Right lobe of liver (tissue), 6 donors: ENCODE measurements at regions not wholly inside any gene's neighbourhood (a gene's known extent, or its start where the extent isn't known, plus 50 kb on each side); places are given as distances from the start of the nearest gene placed in this dataset.

Experiments used
- ATAC-seq, 4 donors: fragments of 200-7000 bp; cut with Tn5 transposase; one replicate each; pipeline ENCODE4 v1.9.1; 2020; ENCODE audit warnings: mild to moderate bottlenecking in 4 of 4, moderate library complexity in 4 of 4
- DNase-seq, 3 donors: peaks; one replicate each; pipeline ENCODE4 v3.0.0-alpha.2; 2020
- H3K27ac ChIP-seq, 3 donors: fragments of 200-600 bp; one replicate each; pipeline ENCODE4 v1.8.0; 2022
- H3K27me3 ChIP-seq, 2 donors: fragments of 200-600 bp; one replicate each; pipeline ENCODE4 v1.8.0; 2022
- H3K36me3 ChIP-seq, 4 donors: fragments of 200-600 bp; sonication (generic) in 1 of 4; one replicate each; pipeline versions ENCODE4 v1.5.1 to v1.8.0; 2017 to 2022; ENCODE audit warnings: control low read depth in 1 of 4
- H3K4me1 ChIP-seq, 4 donors: fragments of 200-600 bp; sonication (generic) in 1 of 4; one replicate each; pipeline versions ENCODE4 v1.5.1 to v1.8.0; 2017 to 2022; ENCODE audit warnings: control low read depth in 1 of 4
- H3K4me3 ChIP-seq, 3 donors: fragments of 200-600 bp; one replicate each; pipeline ENCODE4 v1.8.0; 2022
- H3K9me3 ChIP-seq, 4 donors: fragments of 200-600 bp; sonication (generic) in 1 of 4; one replicate each; pipeline versions ENCODE4 v1.5.1 to v1.8.0; 2017 to 2022; ENCODE audit warnings: control low read depth in 1 of 4
- POLR2A ChIP-seq: fragments of 450-650 bp; IDR thresholded peaks from one replicate; pipeline ENCODE4 v1.6.1; 2017; ENCODE audit warnings: antibody characterized with exemption, mild to moderate bottlenecking
- WGBS: methylation state at CpG from one replicate; pipeline ENCODE4 v1.1.6; 2018; ENCODE audit warnings: low coverage, low lambda C conversion rate; ENCODE audit not compliant: insufficient coverage; ENCODE audit errors: missing lambda C conversion rate; 5-methylcytosine and 5-hydroxymethylcytosine counted together
- intact Hi-C, 2 donors: fragments of 100-400 bp; cut with DNase I; formaldehyde crosslinking; loops; one replicate each; pipeline versions ENCODE4 v1.11.2 to v1.14.1; 2022
- TF ChIP-seq, protein P1 (sequence below), 4 donors: fragments of 200-600 bp in 3 of 4; fragments of 450-650 bp in 1 of 4; IDR thresholded peaks; one replicate each; pipeline versions ENCODE4 v1.5.1 to v1.8.0; 2016 to 2022; ENCODE audit warnings: antibody characterized with exemption in 4 of 4, mild to moderate bottlenecking in 2 of 4
- donor health status: DM: no; HTN: yes; CAD: no.
- donor health status: DM: no; HTN: no; CAD: no.
- donor health status: DM: no; HTN: no; CAD: no.
- donor health status: DM: no; HTN: yes; CAD: no.
- donor health status: DM: no; HTN: yes; CAD: no.

DNA sequence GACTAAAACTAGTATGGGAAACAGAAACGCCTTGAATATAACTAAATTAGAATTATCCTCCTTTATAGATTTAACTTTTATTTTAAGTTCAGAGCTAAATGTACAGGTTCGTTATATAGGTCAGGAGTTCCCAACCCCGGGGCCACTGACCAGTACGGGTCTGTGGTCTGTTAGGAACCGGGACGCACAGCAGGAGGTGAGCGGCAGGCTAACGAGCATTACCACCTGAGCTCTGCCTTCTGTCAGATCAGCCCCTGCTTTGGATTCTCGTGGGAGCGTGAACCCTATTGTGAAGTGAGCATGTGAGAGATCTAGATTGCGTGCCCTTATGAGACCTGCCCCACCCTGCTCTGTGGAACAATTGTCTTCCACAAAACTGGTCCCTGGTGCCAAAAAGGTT lies 51.0 kb downstream of the FAT4 start:
- TF ChIP-seq POLR2A = no peak
- TF ChIP-seq, protein P1, sequence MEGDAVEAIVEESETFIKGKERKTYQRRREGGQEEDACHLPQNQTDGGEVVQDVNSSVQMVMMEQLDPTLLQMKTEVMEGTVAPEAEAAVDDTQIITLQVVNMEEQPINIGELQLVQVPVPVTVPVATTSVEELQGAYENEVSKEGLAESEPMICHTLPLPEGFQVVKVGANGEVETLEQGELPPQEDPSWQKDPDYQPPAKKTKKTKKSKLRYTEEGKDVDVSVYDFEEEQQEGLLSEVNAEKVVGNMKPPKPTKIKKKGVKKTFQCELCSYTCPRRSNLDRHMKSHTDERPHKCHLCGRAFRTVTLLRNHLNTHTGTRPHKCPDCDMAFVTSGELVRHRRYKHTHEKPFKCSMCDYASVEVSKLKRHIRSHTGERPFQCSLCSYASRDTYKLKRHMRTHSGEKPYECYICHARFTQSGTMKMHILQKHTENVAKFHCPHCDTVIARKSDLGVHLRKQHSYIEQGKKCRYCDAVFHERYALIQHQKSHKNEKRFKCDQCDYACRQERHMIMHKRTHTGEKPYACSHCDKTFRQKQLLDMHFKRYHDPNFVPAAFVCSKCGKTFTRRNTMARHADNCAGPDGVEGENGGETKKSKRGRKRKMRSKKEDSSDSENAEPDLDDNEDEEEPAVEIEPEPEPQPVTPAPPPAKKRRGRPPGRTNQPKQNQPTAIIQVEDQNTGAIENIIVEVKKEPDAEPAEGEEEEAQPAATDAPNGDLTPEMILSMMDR (IDR thresholded peaks at IDR 0.05) = no peak
- H3K9me3 ChIP-seq = no peaks in the 10 kb centered on the region
- no peak for DNase-seq
- ATAC-seq = no peak
- H3K4me3 ChIP-seq = no peak overlapping the region
- 83% methylated on average over 2 of the region's 11 CpGs for WGBS
- H3K36me3 ChIP-seq = no peaks in the 10 kb centered on the region
- H3K27me3 ChIP-seq = no peaks in the 10 kb centered on the region
- H3K4me1 ChIP-seq = no peaks in the 10 kb centered on the region
- intact Hi-C loops = no loop called here
- no peak overlapping the region for H3K27ac ChIP-seq

DNA sequence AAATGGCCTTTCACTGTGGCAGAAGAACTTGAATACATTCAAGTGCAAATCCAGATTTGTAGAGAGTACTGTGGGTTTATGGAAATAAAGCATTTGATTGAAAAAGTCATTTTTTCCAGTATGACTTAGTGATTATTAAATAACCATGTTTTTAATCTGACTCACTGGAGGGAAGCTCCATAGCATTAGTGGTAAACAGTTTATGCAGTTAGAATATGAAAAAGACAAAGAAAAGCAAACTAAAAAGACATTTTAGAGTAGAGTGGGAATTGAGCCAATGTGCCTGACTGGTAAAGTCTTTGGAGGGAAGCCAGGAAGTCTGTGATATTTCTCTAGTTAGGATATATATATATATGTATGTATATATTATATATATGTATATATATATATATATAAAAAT lies 53.4 kb downstream of the FAT4 start:
- ATAC-seq = no peak
- intact Hi-C loops = no loop called here
- DNase-seq = no peak
- Histone ChIP-seq H3K9me3 (no peaks in the 10 kb centered on the region), H3K36me3 (no peaks in the 10 kb centered on the region), H3K4me1 (no peaks in the 10 kb centered on the region), H3K27ac (peak overlapping the region in 2 of 3 donors; percentile 36 to 65), H3K27me3 (no peaks in the 10 kb centered on the region), H3K4me3 (peak overlapping the region; percentile 35 to 50 (median 48))
- no peak for TF ChIP-seq POLR2A
- TF ChIP-seq, protein P1 (IDR thresholded peaks at IDR 0.05) = no peak

DNA sequence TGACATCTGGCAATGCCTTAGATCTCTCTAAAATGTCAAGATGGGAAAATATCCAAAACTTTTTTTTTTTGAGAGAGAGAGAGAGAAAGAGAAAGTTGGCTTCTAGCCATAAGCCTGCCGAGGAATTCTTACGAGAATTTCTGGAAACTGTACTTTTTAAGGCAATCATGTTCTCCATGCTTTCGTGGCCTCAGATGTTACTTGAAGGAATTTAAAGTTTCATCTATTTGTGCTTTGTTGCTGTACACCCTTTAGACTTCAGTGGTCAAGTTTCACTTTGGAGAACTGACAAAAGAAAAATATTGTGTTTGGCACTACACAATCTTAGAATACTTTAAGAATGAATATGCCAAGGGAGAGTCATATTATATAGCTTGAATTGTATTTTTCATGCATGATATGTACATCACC lies 53.9 kb downstream of the FAT4 start:
- Histone ChIP-seq H3K4me3 (peak overlapping the region; percentile 35 to 50 (median 48)), H3K36me3 (no peaks in the 10 kb centered on the region), H3K4me1 (no peaks in the 10 kb centered on the region), H3K9me3 (no peaks in the 10 kb centered on the region), H3K27ac (peak overlapping the region in 2 of 3 donors; percentile 36 to 65), H3K27me3 (no peaks in the 10 kb centered on the region)
- DNase-seq (no peak), ATAC-seq (peak in 3 of 4 donors; percentile 40 to 52 (median 42))
- intact Hi-C loops = no loop called here
- 20% methylated on average over 3 of the region's 3 CpGs for WGBS
- TF ChIP-seq, protein P1 (IDR thresholded peaks at IDR 0.05) = no peak
- TF ChIP-seq POLR2A = no peak

DNA sequence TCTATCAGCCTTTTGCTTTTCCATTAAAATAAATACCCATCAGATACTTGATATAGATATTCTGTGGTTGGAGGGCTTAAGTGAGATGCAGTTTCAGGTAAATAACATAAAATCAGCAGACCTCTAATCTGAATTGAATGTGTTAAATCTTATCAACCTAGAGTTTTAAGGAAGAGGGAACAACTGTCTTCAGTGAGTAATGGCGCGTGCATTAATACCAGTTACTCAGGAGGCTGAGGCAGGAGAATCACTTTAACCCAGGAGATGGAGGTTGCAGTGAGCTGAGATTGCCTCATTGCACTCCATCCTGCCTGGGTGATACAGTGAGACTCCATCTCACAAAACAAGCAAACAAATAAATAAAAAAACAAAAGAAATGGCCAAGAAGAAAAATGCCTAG lies 54.3 kb downstream of the FAT4 start:
- TF ChIP-seq POLR2A = no peak
- TF ChIP-seq, protein P1 (IDR thresholded peaks at IDR 0.05) = no peak
- Histone ChIP-seq H3K4me3 (peak overlapping the region in 2 of 3 donors; percentile 35 to 48), H3K27me3 (no peaks in the 10 kb centered on the region), H3K4me1 (no peaks in the 10 kb centered on the region), H3K27ac (peak overlapping the region in 1 of 3 donors; percentile 65), H3K9me3 (no peaks in the 10 kb centered on the region), H3K36me3 (no peaks in the 10 kb centered on the region)
- DNase-seq (no peak), ATAC-seq (no peak)
- intact Hi-C loops = no loop called here
- WGBS = 89% methylated on average over 2 of the region's 2 CpGs

DNA sequence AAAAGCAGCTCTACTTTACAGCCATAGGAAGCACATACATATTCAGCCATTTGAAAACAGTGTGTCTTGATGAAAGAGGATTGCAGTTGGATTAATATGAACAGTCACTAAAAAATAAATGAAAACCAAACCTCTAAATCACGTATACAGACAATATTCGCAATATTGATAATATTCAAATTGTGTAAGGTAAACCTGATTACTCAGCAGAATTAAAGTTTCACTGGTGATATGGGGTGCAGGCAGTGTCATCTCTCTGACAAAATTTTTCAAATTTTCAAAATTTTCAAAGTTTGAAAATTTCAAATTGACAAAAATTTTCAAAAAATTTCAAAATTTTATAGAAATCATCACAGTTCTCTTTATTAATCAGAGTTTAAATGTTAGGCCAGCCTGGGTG lies 55.7 kb downstream of the FAT4 start:
- Histone ChIP-seq H3K4me3 (no peak overlapping the region), H3K4me1 (no peaks in the 10 kb centered on the region), H3K9me3 (no peaks in the 10 kb centered on the region), H3K36me3 (no peaks in the 10 kb centered on the region), H3K27me3 (no peaks in the 10 kb centered on the region), H3K27ac (no peak overlapping the region)
- TF ChIP-seq, protein P1 (IDR thresholded peaks at IDR 0.05) = no peak
- no peak for TF ChIP-seq POLR2A
- DNase-seq = no peak
- 100% methylated on average over 2 of the region's 2 CpGs for WGBS
- intact Hi-C loops = no loop called here
- ATAC-seq = no peak
